NCI-H128 (cell line): ENCODE measurements at regions not wholly inside any gene's neighbourhood (a gene's known extent, or its start where the extent isn't known, plus 50 kb on each side); places are given as distances from the start of the nearest gene placed in this dataset.

Source experiments
- DNase-seq: peaks from one replicate; lab custom pipeline; 2025; ENCODE audit not compliant: unreplicated experiment; lab: John Stamatoyannopoulos, UW

GRCh38 chr12:126534495-126534894 lies 1469.3 kb downstream of the AACS start:
- DNase-seq: no peak

- no peak for DNase-seq
These were observed 1469.7 kb downstream of the AACS start for GRCh38 chr12:126534942-126535341.

- no peak for DNase-seq
These were observed 1470.7 kb downstream of the AACS start for GRCh38 chr12:126535971-126536370.

- no peak for DNase-seq
These were observed 1472.8 kb downstream of the AACS start for GRCh38 chr12:126537961-126538530.

GRCh38 chr12:126538888-126539287 lies 1473.7 kb downstream of the AACS start:
- no peak for DNase-seq

GRCh38 chr12:126545411-126545810 lies 1480.2 kb downstream of the AACS start:
- DNase-seq: no peak

GRCh38 chr12:126547905-126548304 lies 1482.7 kb downstream of the AACS start:
- no peak for DNase-seq

GRCh38 chr12:126551869-126552268 lies 1486.6 kb downstream of the AACS start:
- no peak for DNase-seq

- no peak for DNase-seq
These were observed 1489.4 kb downstream of the AACS start for GRCh38 chr12:126554625-126555024.

- no peak for DNase-seq
These were observed 1492.4 kb downstream of the AACS start for GRCh38 chr12:126557659-126558058.

GRCh38 chr12:126558219-126558618 lies 1493.0 kb downstream of the AACS start:
- DNase-seq: no peak

- no peak for DNase-seq
These were observed 1493.6 kb downstream of the AACS start for GRCh38 chr12:126558810-126559209.

GRCh38 chr12:126567016-126567415 lies 1501.8 kb downstream of the AACS start:
- no peak for DNase-seq

GRCh38 chr12:126569706-126570105 lies 1504.5 kb downstream of the AACS start:
- DNase-seq: no peak

- DNase-seq: no peak
These were observed 1505.3 kb downstream of the AACS start for GRCh38 chr12:126570566-126570965.

GRCh38 chr12:126572170-126572569 lies 1506.9 kb downstream of the AACS start:
- no peak for DNase-seq

GRCh38 chr12:126581655-126582054 lies 1516.4 kb downstream of the AACS start:
- no peak for DNase-seq

GRCh38 chr12:126582231-126582630 lies 1517.0 kb downstream of the AACS start:
- DNase-seq: no peak

GRCh38 chr12:126588586-126589249 lies 1523.5 kb downstream of the AACS start:
- no peak for DNase-seq

GRCh38 chr12:126591533-126591932 lies 1526.3 kb downstream of the AACS start:
- DNase-seq: no peak

GRCh38 chr12:126601184-126602170 lies 1536.2 kb downstream of the AACS start:
- no peak for DNase-seq

GRCh38 chr12:126602612-126603011 lies 1537.4 kb downstream of the AACS start:
- DNase-seq: no peak
